ENCODE measurements at regions not wholly inside any gene's neighbourhood (a gene's known extent, or its start where the extent isn't known, plus 50 kb on each side); places are given as distances from the start of the nearest gene placed in this dataset.

- TF ChIP-seq CTCF (IDR thresholded peaks at IDR 0.05; ENCODE audit: partially characterized antibody, unreplicated experiment), result no peak
- H3K27me3 Mint-ChIP-seq (ENCODE audit: unreplicated experiment), result peaks cover 4% of the 10 kb centered on the region
- peaks cover 5% of the 10 kb centered on the region for H3K36me3 Mint-ChIP-seq (ENCODE audit: unreplicated experiment)
- no peak overlapping the region for H3K4me3 Mint-ChIP-seq (ENCODE audit: unreplicated experiment)
- H3K27ac Mint-ChIP-seq (ENCODE audit: unreplicated experiment), result no peak overlapping the region
- DNase-seq, result no peak
- no peaks in the 10 kb centered on the region for H3K4me1 Mint-ChIP-seq (ENCODE audit: low read depth, unreplicated experiment)
- peaks cover 10% of the 10 kb centered on the region for H3K9me3 Mint-ChIP-seq (ENCODE audit: unreplicated experiment)
Observed at GRCh38 chr17:6276711-6277110, 158.2 kb downstream of the AIPL1 start.

- H3K27ac Mint-ChIP-seq (ENCODE audit: unreplicated experiment), result no peak overlapping the region
- no peak overlapping the region for H3K4me3 Mint-ChIP-seq (ENCODE audit: unreplicated experiment)
- peaks cover 5% of the 10 kb centered on the region for H3K36me3 Mint-ChIP-seq (ENCODE audit: unreplicated experiment)
- TF ChIP-seq CTCF (IDR thresholded peaks at IDR 0.05; ENCODE audit: partially characterized antibody, unreplicated experiment), result no peak
- H3K4me1 Mint-ChIP-seq (ENCODE audit: low read depth, unreplicated experiment), result no peaks in the 10 kb centered on the region
- peaks cover 9% of the 10 kb centered on the region for H3K9me3 Mint-ChIP-seq (ENCODE audit: unreplicated experiment)
- peaks cover 4% of the 10 kb centered on the region for H3K27me3 Mint-ChIP-seq (ENCODE audit: unreplicated experiment)
- no peak for DNase-seq
Observed at GRCh38 chr17:6274310-6274709, 160.6 kb downstream of the AIPL1 start.

GRCh38 chr17:6269478-6269877, 165.4 kb downstream of the AIPL1 start:
- no peak overlapping the region for H3K27ac Mint-ChIP-seq (ENCODE audit: unreplicated experiment)
- peaks cover 5% of the 10 kb centered on the region for H3K36me3 Mint-ChIP-seq (ENCODE audit: unreplicated experiment)
- no peaks in the 10 kb centered on the region for H3K9me3 Mint-ChIP-seq (ENCODE audit: unreplicated experiment)
- no peak for TF ChIP-seq CTCF (IDR thresholded peaks at IDR 0.05; ENCODE audit: partially characterized antibody, unreplicated experiment)
- H3K27me3 Mint-ChIP-seq (ENCODE audit: unreplicated experiment), result peaks cover 2% of the 10 kb centered on the region
- DNase-seq, result no peak
- H3K4me3 Mint-ChIP-seq (ENCODE audit: unreplicated experiment), result no peak overlapping the region
- H3K4me1 Mint-ChIP-seq (ENCODE audit: low read depth, unreplicated experiment), result no peaks in the 10 kb centered on the region

- H3K4me3 Mint-ChIP-seq (ENCODE audit: unreplicated experiment), result no peak overlapping the region
- DNase-seq, result no peak
- H3K27ac Mint-ChIP-seq (ENCODE audit: unreplicated experiment), result no peak overlapping the region
- peaks cover 5% of the 10 kb centered on the region for H3K9me3 Mint-ChIP-seq (ENCODE audit: unreplicated experiment)
- H3K27me3 Mint-ChIP-seq (ENCODE audit: unreplicated experiment), result peaks cover 5% of the 10 kb centered on the region
- no peaks in the 10 kb centered on the region for H3K36me3 Mint-ChIP-seq (ENCODE audit: unreplicated experiment)
- TF ChIP-seq CTCF (IDR thresholded peaks at IDR 0.05; ENCODE audit: partially characterized antibody, unreplicated experiment), result no peak
- peaks cover 2% of the 10 kb centered on the region for H3K4me1 Mint-ChIP-seq (ENCODE audit: low read depth, unreplicated experiment)
Observed at GRCh38 chr17:6261466-6261865, 173.5 kb downstream of the AIPL1 start.

GRCh38 chr17:6259899-6260298, 175.0 kb downstream of the AIPL1 start:
- Mint-ChIP-seq H3K27me3 (ENCODE audit: unreplicated experiment) (peaks cover 6% of the 10 kb centered on the region), H3K36me3 (ENCODE audit: unreplicated experiment) (no peaks in the 10 kb centered on the region), H3K4me3 (ENCODE audit: unreplicated experiment) (no peak overlapping the region), H3K27ac (ENCODE audit: unreplicated experiment) (no peak overlapping the region), H3K4me1 (ENCODE audit: low read depth, unreplicated experiment) (peaks cover 2% of the 10 kb centered on the region), H3K9me3 (ENCODE audit: unreplicated experiment) (peaks cover 5% of the 10 kb centered on the region)
- no peak for TF ChIP-seq CTCF (IDR thresholded peaks at IDR 0.05; ENCODE audit: partially characterized antibody, unreplicated experiment)
- no peak for DNase-seq
